ENCODE measurements at regions not wholly inside any gene's neighbourhood (a gene's known extent, or its start where the extent isn't known, plus 50 kb on each side); places are given as distances from the start of the nearest gene placed in this dataset.

GRCh38 chr1:181396171-181396670 lies 87.1 kb upstream of the CACNA1E start:
- no peak overlapping the region for H3K4ac ChIP-seq (ENCODE audit: low read depth, low read length)
- no peaks in the 10 kb centered on the region for H3K9me3 ChIP-seq (ENCODE audit: control insufficient read depth, insufficient read depth, low read length)
- no peak overlapping the region for H2BK20ac ChIP-seq (ENCODE audit: low read depth, low read length)
- TF ChIP-seq BHLHE40 (IDR thresholded peaks at IDR 0.05; ENCODE audit: low read depth, low read length) (no peak), CHD1 (IDR thresholded peaks at IDR 0.05; ENCODE audit: low read depth, low read length) (no peak), RAD21 (IDR thresholded peaks at IDR 0.05; ENCODE audit: low read length) (no peak), FOS (IDR thresholded peaks at IDR 0.05; ENCODE audit: low read depth, low read length) (no peak), NFE2L2 (IDR thresholded peaks at IDR 0.05; ENCODE audit: low read depth, low read length) (no peak), ELK1 (IDR thresholded peaks at IDR 0.05; ENCODE audit: borderline replicate concordance, low read depth, low read length) (no peak), MAZ (IDR thresholded peaks at IDR 0.05; ENCODE audit: borderline replicate concordance, low read depth, low read length) (no peak), CEBPB (IDR thresholded peaks at IDR 0.05; ENCODE audit: low read depth, low read length) (no peak), MAFK (IDR thresholded peaks at IDR 0.05; ENCODE audit: low read depth, low read length) (no peak), USF2 (IDR thresholded peaks at IDR 0.05; ENCODE audit: low read depth, low read length) (no peak)
- TF ChIP-seq, protein P1, sequence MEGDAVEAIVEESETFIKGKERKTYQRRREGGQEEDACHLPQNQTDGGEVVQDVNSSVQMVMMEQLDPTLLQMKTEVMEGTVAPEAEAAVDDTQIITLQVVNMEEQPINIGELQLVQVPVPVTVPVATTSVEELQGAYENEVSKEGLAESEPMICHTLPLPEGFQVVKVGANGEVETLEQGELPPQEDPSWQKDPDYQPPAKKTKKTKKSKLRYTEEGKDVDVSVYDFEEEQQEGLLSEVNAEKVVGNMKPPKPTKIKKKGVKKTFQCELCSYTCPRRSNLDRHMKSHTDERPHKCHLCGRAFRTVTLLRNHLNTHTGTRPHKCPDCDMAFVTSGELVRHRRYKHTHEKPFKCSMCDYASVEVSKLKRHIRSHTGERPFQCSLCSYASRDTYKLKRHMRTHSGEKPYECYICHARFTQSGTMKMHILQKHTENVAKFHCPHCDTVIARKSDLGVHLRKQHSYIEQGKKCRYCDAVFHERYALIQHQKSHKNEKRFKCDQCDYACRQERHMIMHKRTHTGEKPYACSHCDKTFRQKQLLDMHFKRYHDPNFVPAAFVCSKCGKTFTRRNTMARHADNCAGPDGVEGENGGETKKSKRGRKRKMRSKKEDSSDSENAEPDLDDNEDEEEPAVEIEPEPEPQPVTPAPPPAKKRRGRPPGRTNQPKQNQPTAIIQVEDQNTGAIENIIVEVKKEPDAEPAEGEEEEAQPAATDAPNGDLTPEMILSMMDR (conservative IDR thresholded peaks at IDR 0.05; ENCODE audit: low read depth, low read length): no peak
- H3K9ac ChIP-seq (ENCODE audit: low read depth, low read length): no peak overlapping the region
- H3K4me2 ChIP-seq (ENCODE audit: low read depth, low read length): no peak overlapping the region
- no peak overlapping the region for H4K8ac ChIP-seq (ENCODE audit: low read depth in 2 of 2, low read length in 2 of 2)
- no peak overlapping the region for H3K14ac ChIP-seq (replicated peaks; ENCODE audit: low read depth, low read length)
- no peak overlapping the region for H2BK120ac ChIP-seq (ENCODE audit: low read depth, low read length)
- no peaks in the 10 kb centered on the region for H3K27me3 ChIP-seq (ENCODE audit: control insufficient read depth, insufficient read depth, low read length)
- no peak overlapping the region for H2BK15ac ChIP-seq (ENCODE audit: low read depth, low read length)
- no peaks in the 10 kb centered on the region for H4K20me1 ChIP-seq (ENCODE audit: insufficient read depth, low read length)
- CTCF ChIA-PET: no interaction called here
- no peak overlapping the region for H2AFZ ChIP-seq (replicated peaks; ENCODE audit: low read length, poor library complexity)
- no peak overlapping the region for H3K27ac ChIP-seq (ENCODE audit: insufficient read depth, low read length)
- H4K5ac ChIP-seq (ENCODE audit: low read depth, low read length): no peak overlapping the region
- no peak overlapping the region for H2AK9ac ChIP-seq (replicated peaks; ENCODE audit: low read depth, low read length, poor library complexity)
- no peak overlapping the region for H3K56ac ChIP-seq (ENCODE audit: extremely low read depth, insufficient read depth, low read length)
- H2AK5ac ChIP-seq (ENCODE audit: low read depth, low read length): no peak overlapping the region
- BruUV-seq (replicated peaks): no TSS peak
- in situ Hi-C loops (cut with MboI; ENCODE audit: low sequenced_read_pairs) (no loop called here), dilution Hi-C loops (cut with HindIII; ENCODE audit: low sequenced_read_pairs, unreplicated experiment) (no loop called here), intact Hi-C loops (cut with micrococcal nuclease) (no loop called here)
- H2BK5ac ChIP-seq (ENCODE audit: low read depth, low read length, poor library complexity, severe bottlenecking): no peak overlapping the region
- H3K79me1 ChIP-seq (ENCODE audit: low read depth in 1 of 2, low read length in 2 of 2): no peaks in the 10 kb centered on the region
- H3K18ac ChIP-seq (ENCODE audit: low read depth, low read length): no peak overlapping the region
- H3K36me3 ChIP-seq (ENCODE audit: control insufficient read depth, insufficient read depth, low read length): no peaks in the 10 kb centered on the region
- H3K23ac ChIP-seq (ENCODE audit: low read depth, low read length): no peak overlapping the region
- DNase-seq (no peak), ATAC-seq (ENCODE audit: low read depth) (no peak)
- POLR2A ChIA-PET (ENCODE audit: unreplicated experiment): no interaction called here
- no peak overlapping the region for H4K91ac ChIP-seq (ENCODE audit: insufficient read depth, low read depth, low read length)
- H3K9me1 ChIP-seq (ENCODE audit: insufficient read depth, low read length): no peaks in the 10 kb centered on the region
- no peak overlapping the region for H3K4me3 ChIP-seq (ENCODE audit: insufficient read depth, low read depth, low read length)
- WGBS, 2 experiments (ENCODE audit: extremely low coverage in 2 of 2, insufficient read length in 1 of 2): 20% methylated on average over 1 of the region's 5 CpGs; no CpG with 5 or more reads in 1 of the 2 experiments
- no peaks in the 10 kb centered on the region for H3K4me1 ChIP-seq (ENCODE audit: control insufficient read depth, insufficient read depth, low read length)

All from IMR-90 (cell line).